Endothelial cell of umbilical vein (primary cell): ENCODE measurements at regions not wholly inside any gene's neighbourhood (a gene's known extent, or its start where the extent isn't known, plus 50 kb on each side); places are given as distances from the start of the nearest gene placed in this dataset.

Experiments used
- BruUV-seq: library from RNA; stranded (reverse); fragments of 400-500 nt; replicated peaks from 2 replicates; lab custom pipeline; 2021; lab: Mats Ljungman, UMichigan
- CTCF ChIA-PET: fragments of 300-600, 350-600 bp; sonication (Branson Sonifier 250); formaldehyde crosslinking; loops from one replicate; lab custom pipeline; 2021; ENCODE audit warnings: antibody characterized with exemption, inconsistent platforms; lab: Charles Lee
- POLR2A ChIA-PET: fragments of 300-600, 350-600 bp; sonication (Branson Sonifier 250); formaldehyde crosslinking; loops from one replicate; lab custom pipeline; 2021; ENCODE audit warnings: antibody characterized with exemption, inconsistent platforms; lab: Charles Lee
- DNase-seq: peaks from one replicate; pipeline ENCODE4 v3.0.0-alpha.2; 2011; ENCODE audit warnings: low read depth, low spot score
- FAIRE-seq: peaks from 2 replicates; lab custom pipeline; 2011; peaks lifted over from hg19 to GRCh38; lab: Jason Lieb, UNC
- H2AFZ ChIP-seq: 2 replicates; pipeline ENCODE4 v1.6.0; 2012; ENCODE audit warnings: low read depth, low read length, control low read depth, inconsistent platforms
- H3K27ac ChIP-seq: 2 replicates; pipeline ENCODE4 v1.5.1; 2011; ENCODE audit warnings: low read depth, mild to moderate bottlenecking, control low read depth, low read length, moderate library complexity; ENCODE audit not compliant: insufficient read depth
- H3K27me3 ChIP-seq, 2 experiments: 2 replicates each; pipeline versions ENCODE4 v1.6.0 to v1.6.1; 2011; ENCODE audit warnings: low read length in 2 of 2, mixed read lengths in 1 of 2; ENCODE audit not compliant: control insufficient read depth in 2 of 2, insufficient read depth in 2 of 2
- H3K36me3 ChIP-seq, 2 experiments: 2 replicates in 1 of 2; 3 replicates in 1 of 2; pipeline ENCODE4 v1.5.1; 2011; ENCODE audit warnings: low read length in 2 of 2, mild to moderate bottlenecking in 1 of 2, moderate library complexity in 1 of 2; ENCODE audit not compliant: control insufficient read depth in 2 of 2, insufficient read depth in 2 of 2; ENCODE audit errors: extremely low read depth in 1 of 2
- H3K4me1 ChIP-seq: 3 replicates; pipeline ENCODE4 v1.5.1; 2011; ENCODE audit warnings: mild to moderate bottlenecking, low read length; ENCODE audit not compliant: control insufficient read depth, insufficient read depth; ENCODE audit errors: extremely low read depth
- H3K4me2 ChIP-seq: 2 replicates; pipeline ENCODE4 v1.6.1; 2011; ENCODE audit warnings: low read length, control low read depth, mixed read lengths; ENCODE audit not compliant: insufficient read depth
- H3K4me3 ChIP-seq, 3 experiments: fragments of 200-600 bp in 1 of 3; sonication (generic), shearing (Covaris generic) in 1 of 3; replicated peaks in 1 of 3; 2 replicates each; pipeline ENCODE4 v1.5.1; 2011 to 2016; ENCODE audit warnings: control low read depth in 3 of 3, low read length in 3 of 3, mild to moderate bottlenecking in 2 of 3, inconsistent platforms in 1 of 3, low read depth in 1 of 3, moderate library complexity in 1 of 3; ENCODE audit not compliant: insufficient read depth in 1 of 3
- H3K79me2 ChIP-seq: 2 replicates; pipeline ENCODE4 v1.6.0; 2012; ENCODE audit warnings: low read length, inconsistent platforms; ENCODE audit not compliant: control insufficient read depth, insufficient read depth
- H3K9ac ChIP-seq: replicated peaks from 2 replicates; pipeline ENCODE3; 2011; ENCODE audit warnings: low read length, control low read depth; ENCODE audit not compliant: insufficient read depth; ENCODE audit errors: extremely low read depth
- H3K9me1 ChIP-seq: replicated peaks from 3 replicates; pipeline ENCODE4 v1.6.0; 2011; ENCODE audit warnings: mild to moderate bottlenecking, low read length; ENCODE audit not compliant: control insufficient read depth, insufficient read depth; ENCODE audit errors: extremely low read depth
- H3K9me3 ChIP-seq: replicated peaks from 2 replicates; pipeline ENCODE4 v1.5.1; 2012; ENCODE audit warnings: low read length, inconsistent platforms; ENCODE audit not compliant: control insufficient read depth, insufficient read depth
- H4K20me1 ChIP-seq: replicated peaks from 2 replicates; pipeline ENCODE3; 2011; ENCODE audit warnings: mild to moderate bottlenecking, low read length; ENCODE audit not compliant: control insufficient read depth, insufficient read depth; ENCODE audit errors: extremely low read depth
- EZH2 ChIP-seq: IDR thresholded peaks from 2 replicates; pipeline ENCODE4 v1.6.1; 2012; ENCODE audit warnings: borderline replicate concordance, low read depth, mild to moderate bottlenecking, moderate library complexity, low read length, inconsistent platforms; ENCODE audit not compliant: severe bottlenecking
- FOS ChIP-seq: IDR thresholded peaks from 2 replicates; pipeline ENCODE4 v1.6.1; 2011; ENCODE audit warnings: mild to moderate bottlenecking, low read length, moderate library complexity, borderline replicate concordance; ENCODE audit not compliant: insufficient read depth
- GATA2 ChIP-seq: IDR thresholded peaks from 2 replicates; pipeline ENCODE4 v1.7.0; 2011; ENCODE audit warnings: low read depth, mild to moderate bottlenecking, moderate library complexity, mixed read lengths, low read length; ENCODE audit not compliant: insufficient read length, insufficient read depth
- MYC ChIP-seq: IDR thresholded peaks from one replicate; pipeline ENCODE4 v1.6.1; 2011; ENCODE audit warnings: mild to moderate bottlenecking, low read depth, low read length
- POLR2A ChIP-seq: IDR thresholded peaks from 2 replicates; pipeline ENCODE4 v1.6.1; 2012; ENCODE audit warnings: low read depth, mild to moderate bottlenecking, control low read depth, low read length
- POLR2AphosphoS5 ChIP-seq: IDR thresholded peaks from 2 replicates; pipeline ENCODE4 v1.6.1; 2012; ENCODE audit warnings: low read depth, mild to moderate bottlenecking, control low read depth, low read length, moderate library complexity; ENCODE audit not compliant: insufficient read depth
- dilution Hi-C: fragments of 300-500 bp; cut with MboI; formaldehyde crosslinking; loops from one replicate; pipeline ENCODE4 v1.15.0; 2019; ENCODE audit warnings: low sequenced_read_pairs; ENCODE audit not compliant: extremely low pct_ligation_motif_present
- intact Hi-C: fragments of 100-400 bp; cut with micrococcal nuclease; formaldehyde crosslinking; loops from one replicate; pipeline ENCODE4 v1.10.0; 2022
- TF ChIP-seq, protein P1 (sequence below), 2 donors: IDR thresholded peaks; 1 replicate in 1 of 2; 2 replicates in 1 of 2; pipeline ENCODE4 v1.5.1; 2011; ENCODE audit warnings: low read length in 2 of 2, mild to moderate bottlenecking in 2 of 2, moderate library complexity in 2 of 2, control low read depth in 1 of 2, inconsistent platforms in 1 of 2, low read depth in 1 of 2; ENCODE audit not compliant: insufficient read depth in 1 of 2; ENCODE audit errors: extremely low read depth in 1 of 2
- TF ChIP-seq, protein P2 (sequence below): IDR thresholded peaks from 2 replicates; pipeline ENCODE4 v1.6.1; 2011; ENCODE audit not compliant: insufficient read depth, insufficient read length

DNA sequence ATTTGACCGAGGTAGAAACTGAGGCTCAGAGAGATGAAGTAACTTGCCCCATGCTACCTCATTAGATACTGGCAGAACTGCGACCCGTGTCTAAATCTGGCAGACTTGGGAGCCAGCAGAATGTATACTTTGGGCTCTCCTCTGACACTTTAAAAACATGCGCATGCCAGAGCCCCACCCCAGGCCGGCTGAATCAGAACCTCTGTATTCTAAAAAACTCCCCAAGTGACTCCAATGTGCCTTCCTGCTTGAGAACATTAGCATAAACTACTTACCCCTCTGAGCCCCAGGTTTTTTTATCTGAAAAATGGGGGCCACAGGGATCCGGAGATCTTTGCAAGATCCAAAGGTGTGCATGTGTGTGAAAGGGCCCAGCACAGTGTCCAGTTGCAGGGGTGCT, 344.7 kb upstream of the USP24 start:
- no peak overlapping the region for H3K4me3 ChIP-seq
- H3K9me3 ChIP-seq, result no peaks in the 10 kb centered on the region
- ChIA-PET POLR2A (no interaction called here), CTCF (no interaction called here)
- dilution Hi-C loops (no loop called here), intact Hi-C loops (no loop called here)
- H2AFZ ChIP-seq, result no peak overlapping the region
- no peaks in the 10 kb centered on the region for H3K9me1 ChIP-seq
- H4K20me1 ChIP-seq, result no peaks in the 10 kb centered on the region
- no peaks in the 10 kb centered on the region for H3K27me3 ChIP-seq
- no peaks in the 10 kb centered on the region for H3K79me2 ChIP-seq
- H3K36me3 ChIP-seq, result no peaks in the 10 kb centered on the region
- no peak overlapping the region for H3K27ac ChIP-seq
- no TSS peak for BruUV-seq
- no peak overlapping the region for H3K4me2 ChIP-seq
- FAIRE-seq, result no peak
- no peak for TF ChIP-seq POLR2AphosphoS5
- TF ChIP-seq POLR2A, result no peak
- no peak for TF ChIP-seq MYC
- no peak for TF ChIP-seq EZH2
- TF ChIP-seq FOS, result no peak
- TF ChIP-seq, protein P1, sequence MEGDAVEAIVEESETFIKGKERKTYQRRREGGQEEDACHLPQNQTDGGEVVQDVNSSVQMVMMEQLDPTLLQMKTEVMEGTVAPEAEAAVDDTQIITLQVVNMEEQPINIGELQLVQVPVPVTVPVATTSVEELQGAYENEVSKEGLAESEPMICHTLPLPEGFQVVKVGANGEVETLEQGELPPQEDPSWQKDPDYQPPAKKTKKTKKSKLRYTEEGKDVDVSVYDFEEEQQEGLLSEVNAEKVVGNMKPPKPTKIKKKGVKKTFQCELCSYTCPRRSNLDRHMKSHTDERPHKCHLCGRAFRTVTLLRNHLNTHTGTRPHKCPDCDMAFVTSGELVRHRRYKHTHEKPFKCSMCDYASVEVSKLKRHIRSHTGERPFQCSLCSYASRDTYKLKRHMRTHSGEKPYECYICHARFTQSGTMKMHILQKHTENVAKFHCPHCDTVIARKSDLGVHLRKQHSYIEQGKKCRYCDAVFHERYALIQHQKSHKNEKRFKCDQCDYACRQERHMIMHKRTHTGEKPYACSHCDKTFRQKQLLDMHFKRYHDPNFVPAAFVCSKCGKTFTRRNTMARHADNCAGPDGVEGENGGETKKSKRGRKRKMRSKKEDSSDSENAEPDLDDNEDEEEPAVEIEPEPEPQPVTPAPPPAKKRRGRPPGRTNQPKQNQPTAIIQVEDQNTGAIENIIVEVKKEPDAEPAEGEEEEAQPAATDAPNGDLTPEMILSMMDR (IDR thresholded peaks at IDR 0.05; ENCODE audit: extremely low read depth in 1 of 2, insufficient read depth in 1 of 2, low read depth in 1 of 2, low read length in 2 of 2), result no peak
- TF ChIP-seq GATA2, result no peak
- TF ChIP-seq, protein P2, sequence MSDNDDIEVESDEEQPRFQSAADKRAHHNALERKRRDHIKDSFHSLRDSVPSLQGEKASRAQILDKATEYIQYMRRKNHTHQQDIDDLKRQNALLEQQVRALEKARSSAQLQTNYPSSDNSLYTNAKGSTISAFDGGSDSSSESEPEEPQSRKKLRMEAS, result no peak
- no peak for DNase-seq
- no peak overlapping the region for H3K9ac ChIP-seq
- H3K4me1 ChIP-seq, result no peaks in the 10 kb centered on the region
